ENCODE measurements at regions not wholly inside any gene's neighbourhood (a gene's known extent, or its start where the extent isn't known, plus 50 kb on each side); places are given as distances from the start of the nearest gene placed in this dataset.
"Not testable (repeated sequence)": the region's sequence is repeated elsewhere in the genome, so short reads cannot be mapped to it uniquely, and the experiment has no call there.

DNA sequence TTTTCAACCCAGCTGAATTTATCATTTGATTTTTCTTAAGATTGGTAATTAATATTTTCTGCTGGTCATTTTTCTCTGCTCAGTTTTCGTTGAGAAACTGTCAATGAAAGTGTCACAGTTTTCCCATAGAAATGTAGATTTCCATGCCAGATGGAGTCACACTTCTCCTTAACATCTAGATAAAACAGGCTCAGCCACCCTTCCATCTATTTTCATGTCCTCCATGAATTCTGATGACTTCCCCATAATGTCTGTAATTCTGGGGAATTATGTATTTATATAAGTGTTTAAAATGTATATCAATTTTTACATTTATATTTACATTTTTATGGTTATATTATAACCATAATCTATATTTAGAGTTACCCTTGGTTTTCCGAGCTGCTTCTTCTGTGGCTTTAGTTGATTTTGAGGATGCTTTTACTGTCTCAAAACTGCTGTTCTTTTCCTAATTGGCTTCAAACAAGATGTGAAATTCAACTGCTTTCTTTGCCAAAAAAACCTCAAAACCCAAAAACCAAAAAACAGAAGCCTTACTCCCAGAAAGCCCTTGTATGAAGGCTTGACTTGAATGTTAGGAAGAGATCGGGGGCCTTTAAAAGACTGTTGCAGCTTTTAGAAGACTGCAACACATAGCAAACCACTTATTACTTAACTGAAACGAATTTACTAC lies 95.4 kb upstream of the CDCA7L start:
- H3K4me1 ChIP-seq (ENCODE audit: control insufficient read depth, insufficient read depth, low read length): no peaks in the 10 kb centered on the region
- H3K9me3 ChIP-seq (ENCODE audit: control insufficient read depth, low read depth, low read length): no peaks in the 10 kb centered on the region
- no peak overlapping the region for H3K27ac ChIP-seq (ENCODE audit: low read length)
- no peak overlapping the region for H3K4me3 ChIP-seq (ENCODE audit: low read length)
- no peaks in the 10 kb centered on the region for H3K27me3 ChIP-seq (ENCODE audit: control insufficient read depth, insufficient read depth, low read length)
- H3K36me3 ChIP-seq (ENCODE audit: control insufficient read depth, insufficient read depth, low read length): no peaks in the 10 kb centered on the region
- no peak for DNase-seq
- WGBS (ENCODE audit: insufficient coverage, low lambda C conversion rate): 77% methylated on average over 4 of the region's 4 CpGs

DNA sequence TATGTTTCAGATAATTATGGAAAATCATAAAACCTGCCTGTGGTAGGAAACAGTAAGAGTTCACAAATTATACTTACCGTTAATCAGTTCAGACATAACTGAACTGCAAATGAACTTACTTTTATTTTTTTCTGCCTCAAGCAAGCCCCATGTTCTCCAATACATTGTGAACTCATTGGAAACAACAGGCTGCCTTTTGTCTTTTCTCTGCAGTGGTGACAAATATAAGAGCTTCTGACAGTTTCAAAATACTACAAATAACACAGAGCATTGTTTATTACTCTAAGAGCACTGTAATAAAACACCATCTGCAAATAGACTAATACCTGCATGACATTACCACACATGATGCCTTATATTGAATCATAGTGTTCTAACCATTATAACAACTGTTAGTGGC lies 94.0 kb upstream of the CDCA7L start:
- 60% methylated on average over 1 of the region's 1 CpG for WGBS (ENCODE audit: insufficient coverage, low lambda C conversion rate)
- H3K27ac ChIP-seq (ENCODE audit: low read length): no peak overlapping the region

GRCh38 chr7:22032356-22032755 lies 86.7 kb upstream of the CDCA7L start:
- H3K27ac ChIP-seq (ENCODE audit: low read length); H3K4me1 ChIP-seq (ENCODE audit: control insufficient read depth, insufficient read depth, low read length); H3K4me3 ChIP-seq (ENCODE audit: low read length); H3K36me3 ChIP-seq (ENCODE audit: control insufficient read depth, insufficient read depth, low read length); DNase-seq; H3K27me3 ChIP-seq (ENCODE audit: control insufficient read depth, insufficient read depth, low read length): not testable (repeated sequence)
- peaks cover 12% of the 10 kb centered on the region for H3K9me3 ChIP-seq (ENCODE audit: control insufficient read depth, low read depth, low read length)
- WGBS (ENCODE audit: insufficient coverage, low lambda C conversion rate): no CpG with 5 or more reads among the region's 26 CpGs

More for the DNA sequence above, 94.0 kb upstream of the CDCA7L start:
- Histone ChIP-seq H3K4me3 (ENCODE audit: low read length) (no peak overlapping the region), H3K9me3 (ENCODE audit: control insufficient read depth, low read depth, low read length) (no peaks in the 10 kb centered on the region), H3K4me1 (ENCODE audit: control insufficient read depth, insufficient read depth, low read length) (no peaks in the 10 kb centered on the region), H3K36me3 (ENCODE audit: control insufficient read depth, insufficient read depth, low read length) (no peaks in the 10 kb centered on the region), H3K27me3 (ENCODE audit: control insufficient read depth, insufficient read depth, low read length) (no peaks in the 10 kb centered on the region)
- no peak for DNase-seq

DNA sequence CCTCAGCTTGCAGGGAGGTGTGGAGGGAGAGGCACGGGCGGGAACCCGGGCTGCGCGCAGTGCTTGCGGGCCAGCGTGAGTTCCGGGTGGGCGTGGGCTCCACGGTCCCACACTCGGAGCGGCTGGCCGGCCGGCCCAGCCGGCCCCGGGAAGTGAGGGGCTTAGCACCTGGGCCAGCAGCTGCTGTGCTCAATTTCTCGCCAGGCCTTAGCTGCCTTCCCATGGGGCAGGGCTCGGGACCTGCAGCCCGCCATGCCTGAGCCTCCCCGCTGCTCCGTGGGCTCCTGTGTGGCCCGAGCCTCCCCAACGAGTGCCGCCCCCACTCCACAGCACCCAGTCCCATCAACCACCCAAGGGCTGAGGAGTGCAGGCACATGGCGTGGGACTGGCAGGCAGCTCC lies 83.0 kb upstream of the CDCA7L start:
- not testable (repeated sequence) for H3K4me1 ChIP-seq (ENCODE audit: control insufficient read depth, insufficient read depth, low read length); H3K27ac ChIP-seq (ENCODE audit: low read length); H3K27me3 ChIP-seq (ENCODE audit: control insufficient read depth, insufficient read depth, low read length); DNase-seq; H3K4me3 ChIP-seq (ENCODE audit: low read length); H3K36me3 ChIP-seq (ENCODE audit: control insufficient read depth, insufficient read depth, low read length)
- no CpG with 5 or more reads among the region's 25 CpGs for WGBS (ENCODE audit: insufficient coverage, low lambda C conversion rate)
- H3K9me3 ChIP-seq (ENCODE audit: control insufficient read depth, low read depth, low read length): peaks cover 12% of the 10 kb centered on the region

DNA sequence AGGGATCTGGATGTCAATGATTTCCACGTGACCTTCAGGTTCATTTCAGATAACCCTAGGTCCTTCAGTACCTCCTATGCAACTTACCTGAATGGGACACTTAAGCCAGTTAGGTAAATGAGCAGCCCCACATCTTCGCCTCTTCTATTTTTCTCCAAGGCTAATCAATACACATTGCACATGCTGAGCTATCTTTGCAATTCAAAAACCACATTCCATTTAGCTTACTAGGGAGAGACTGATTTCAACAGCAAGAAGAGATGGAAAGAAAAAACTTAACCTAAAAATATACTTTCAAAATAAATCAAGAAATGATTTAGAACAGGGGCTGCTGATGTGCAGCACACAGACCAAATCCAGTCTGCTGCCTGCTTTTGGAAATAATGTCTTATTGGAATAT lies 81.8 kb upstream of the CDCA7L start:
- WGBS (ENCODE audit: insufficient coverage, low lambda C conversion rate): no CpG with 5 or more reads among the region's 2 CpGs
- Histone ChIP-seq H3K9me3 (ENCODE audit: control insufficient read depth, low read depth, low read length) (peaks cover 10% of the 10 kb centered on the region), H3K27me3 (ENCODE audit: control insufficient read depth, insufficient read depth, low read length) (peaks cover 3% of the 10 kb centered on the region), H3K27ac (ENCODE audit: low read length) (no peak overlapping the region), H3K4me3 (ENCODE audit: low read length) (no peak overlapping the region), H3K36me3 (ENCODE audit: control insufficient read depth, insufficient read depth, low read length) (no peaks in the 10 kb centered on the region), H3K4me1 (ENCODE audit: control insufficient read depth, insufficient read depth, low read length) (no peaks in the 10 kb centered on the region)
- DNase-seq: no peak

DNA sequence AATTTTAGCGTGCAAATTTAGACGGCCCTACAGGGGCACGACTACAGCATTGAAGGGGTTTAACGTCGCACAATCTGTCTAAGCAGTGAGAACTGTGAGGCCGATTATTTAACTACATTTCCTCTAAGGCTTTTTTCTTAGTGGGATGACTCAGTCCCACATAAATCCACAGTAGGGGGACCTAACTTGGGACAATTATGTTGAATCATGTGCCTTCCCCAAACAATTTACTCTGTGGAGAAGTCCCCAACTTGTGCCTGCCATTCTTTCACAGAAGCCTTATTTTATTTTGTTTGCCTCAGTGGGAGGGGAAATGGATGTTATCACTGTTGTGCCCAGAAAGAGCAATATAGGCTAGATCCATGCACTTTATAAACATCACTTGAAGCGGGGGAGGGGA lies 80.3 kb upstream of the CDCA7L start:
- H3K9me3 ChIP-seq (ENCODE audit: control insufficient read depth, low read depth, low read length): peaks cover 6% of the 10 kb centered on the region
- no peak overlapping the region for H3K4me3 ChIP-seq (ENCODE audit: low read length)
- H3K36me3 ChIP-seq (ENCODE audit: control insufficient read depth, insufficient read depth, low read length): no peaks in the 10 kb centered on the region
- peaks cover 3% of the 10 kb centered on the region for H3K27me3 ChIP-seq (ENCODE audit: control insufficient read depth, insufficient read depth, low read length)
- H3K4me1 ChIP-seq (ENCODE audit: control insufficient read depth, insufficient read depth, low read length): no peaks in the 10 kb centered on the region
- DNase-seq: no peak
- no peak overlapping the region for H3K27ac ChIP-seq (ENCODE audit: low read length)
- 87% methylated on average over 6 of the region's 7 CpGs for WGBS (ENCODE audit: insufficient coverage, low lambda C conversion rate)

DNA sequence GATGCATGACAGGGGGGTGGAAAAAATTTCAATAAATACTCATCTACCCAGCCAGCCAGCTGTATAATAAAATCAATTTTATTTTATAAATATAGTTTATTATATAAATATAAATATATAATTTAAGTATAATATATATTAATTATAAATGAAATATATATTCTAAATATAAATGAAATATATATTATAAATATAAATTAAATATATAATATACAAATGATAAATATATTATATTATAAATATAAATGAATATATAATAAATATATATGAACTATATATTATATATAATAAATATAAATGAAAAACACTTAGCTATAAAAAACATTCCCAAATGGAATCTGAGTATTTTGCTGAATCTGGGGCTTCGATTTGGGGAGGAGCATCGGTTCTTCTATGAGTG lies 79.4 kb upstream of the CDCA7L start:
- H3K27me3 ChIP-seq (ENCODE audit: control insufficient read depth, insufficient read depth, low read length): peaks cover 3% of the 10 kb centered on the region
- no peak overlapping the region for H3K4me3 ChIP-seq (ENCODE audit: low read length)
- no peaks in the 10 kb centered on the region for H3K36me3 ChIP-seq (ENCODE audit: control insufficient read depth, insufficient read depth, low read length)
- no peaks in the 10 kb centered on the region for H3K4me1 ChIP-seq (ENCODE audit: control insufficient read depth, insufficient read depth, low read length)
- H3K27ac ChIP-seq (ENCODE audit: low read length): no peak overlapping the region
- H3K9me3 ChIP-seq (ENCODE audit: control insufficient read depth, low read depth, low read length): peaks cover 6% of the 10 kb centered on the region
- WGBS (ENCODE audit: insufficient coverage, low lambda C conversion rate): no CpG with 5 or more reads among the region's 2 CpGs
- no peak for DNase-seq

GRCh38 chr7:22019931-22020330 lies 74.2 kb upstream of the CDCA7L start:
- no peak for DNase-seq
- Histone ChIP-seq H3K27me3 (ENCODE audit: control insufficient read depth, insufficient read depth, low read length) (peaks cover 3% of the 10 kb centered on the region), H3K27ac (ENCODE audit: low read length) (no peak overlapping the region), H3K4me1 (ENCODE audit: control insufficient read depth, insufficient read depth, low read length) (no peaks in the 10 kb centered on the region), H3K4me3 (ENCODE audit: low read length) (no peak overlapping the region), H3K9me3 (ENCODE audit: control insufficient read depth, low read depth, low read length) (no peaks in the 10 kb centered on the region), H3K36me3 (ENCODE audit: control insufficient read depth, insufficient read depth, low read length) (no peaks in the 10 kb centered on the region)
- WGBS (ENCODE audit: insufficient coverage, low lambda C conversion rate): 100% methylated on average over 1 of the region's 3 CpGs

- WGBS (ENCODE audit: insufficient coverage, low lambda C conversion rate): 83% methylated on average over 2 of the region's 5 CpGs
- Histone ChIP-seq H3K36me3 (ENCODE audit: control insufficient read depth, insufficient read depth, low read length) (no peaks in the 10 kb centered on the region), H3K9me3 (ENCODE audit: control insufficient read depth, low read depth, low read length) (no peaks in the 10 kb centered on the region), H3K4me3 (ENCODE audit: low read length) (no peak overlapping the region), H3K4me1 (ENCODE audit: control insufficient read depth, insufficient read depth, low read length) (no peaks in the 10 kb centered on the region), H3K27me3 (ENCODE audit: control insufficient read depth, insufficient read depth, low read length) (no peaks in the 10 kb centered on the region), H3K27ac (ENCODE audit: low read length) (no peak overlapping the region)
- DNase-seq: no peak
Observed at GRCh38 chr7:22016507-22016906, 70.8 kb upstream of the CDCA7L start.

- Histone ChIP-seq H3K27me3 (ENCODE audit: control insufficient read depth, insufficient read depth, low read length) (no peaks in the 10 kb centered on the region), H3K27ac (ENCODE audit: low read length) (no peak overlapping the region), H3K4me1 (ENCODE audit: control insufficient read depth, insufficient read depth, low read length) (no peaks in the 10 kb centered on the region), H3K36me3 (ENCODE audit: control insufficient read depth, insufficient read depth, low read length) (no peaks in the 10 kb centered on the region), H3K4me3 (ENCODE audit: low read length) (no peak overlapping the region), H3K9me3 (ENCODE audit: control insufficient read depth, low read depth, low read length) (no peaks in the 10 kb centered on the region)
- no CpG with 5 or more reads among the region's 4 CpGs for WGBS (ENCODE audit: insufficient coverage, low lambda C conversion rate)
- no peak for DNase-seq
Observed at GRCh38 chr7:22013711-22014110, 68.0 kb upstream of the CDCA7L start.

GRCh38 chr7:22008683-22009082 lies 63.0 kb upstream of the CDCA7L start:
- Histone ChIP-seq H3K4me3 (ENCODE audit: low read length) (no peak overlapping the region), H3K9me3 (ENCODE audit: control insufficient read depth, low read depth, low read length) (no peaks in the 10 kb centered on the region), H3K4me1 (ENCODE audit: control insufficient read depth, insufficient read depth, low read length) (no peaks in the 10 kb centered on the region), H3K27me3 (ENCODE audit: control insufficient read depth, insufficient read depth, low read length) (no peaks in the 10 kb centered on the region), H3K36me3 (ENCODE audit: control insufficient read depth, insufficient read depth, low read length) (no peaks in the 10 kb centered on the region), H3K27ac (ENCODE audit: low read length) (no peak overlapping the region)
- DNase-seq: no peak
- 80% methylated on average over 5 of the region's 5 CpGs for WGBS (ENCODE audit: insufficient coverage, low lambda C conversion rate)

Measured in large intestine (tissue), 3 donors.